Neural progenitor cell (in vitro differentiated cells): ENCODE measurements at regions not wholly inside any gene's neighbourhood (a gene's known extent, or its start where the extent isn't known, plus 50 kb on each side); places are given as distances from the start of the nearest gene placed in this dataset.

ENCODE experiments used
- EZH2phosphoT487 ChIP-seq: fragments of 200-600 bp; sonication (generic); IDR thresholded peaks from 2 replicates; pipeline ENCODE4 v1.6.1; 2017; ENCODE audit warnings: antibody characterized with exemption
- TF ChIP-seq, protein P1 (sequence below): fragments of 200-600 bp; sonication (generic); IDR thresholded peaks from 2 replicates; pipeline ENCODE4 v1.5.1; 2017; ENCODE audit warnings: antibody characterized with exemption, mild to moderate bottlenecking

DNA sequence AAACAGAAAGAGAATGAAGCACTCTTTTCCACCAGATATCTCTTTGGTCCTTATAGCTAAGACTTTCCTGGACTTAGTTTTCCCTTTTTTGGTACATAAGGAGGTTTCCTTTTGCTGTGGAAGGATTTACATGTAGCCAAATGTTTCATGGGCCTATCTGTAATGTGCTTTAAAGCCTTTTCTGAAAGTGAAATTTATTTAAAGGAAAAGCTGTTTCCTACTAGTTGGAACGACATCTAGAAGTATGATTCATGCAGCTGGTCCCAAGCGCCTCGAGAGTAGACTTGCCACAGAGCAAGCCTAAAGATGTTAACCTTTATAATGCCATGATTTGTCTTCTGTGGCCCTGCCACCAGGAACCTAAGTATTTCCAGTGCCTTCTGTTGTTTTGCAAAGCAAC is 390.3 kb downstream of the DLEU7 start:
- TF ChIP-seq, protein P1, sequence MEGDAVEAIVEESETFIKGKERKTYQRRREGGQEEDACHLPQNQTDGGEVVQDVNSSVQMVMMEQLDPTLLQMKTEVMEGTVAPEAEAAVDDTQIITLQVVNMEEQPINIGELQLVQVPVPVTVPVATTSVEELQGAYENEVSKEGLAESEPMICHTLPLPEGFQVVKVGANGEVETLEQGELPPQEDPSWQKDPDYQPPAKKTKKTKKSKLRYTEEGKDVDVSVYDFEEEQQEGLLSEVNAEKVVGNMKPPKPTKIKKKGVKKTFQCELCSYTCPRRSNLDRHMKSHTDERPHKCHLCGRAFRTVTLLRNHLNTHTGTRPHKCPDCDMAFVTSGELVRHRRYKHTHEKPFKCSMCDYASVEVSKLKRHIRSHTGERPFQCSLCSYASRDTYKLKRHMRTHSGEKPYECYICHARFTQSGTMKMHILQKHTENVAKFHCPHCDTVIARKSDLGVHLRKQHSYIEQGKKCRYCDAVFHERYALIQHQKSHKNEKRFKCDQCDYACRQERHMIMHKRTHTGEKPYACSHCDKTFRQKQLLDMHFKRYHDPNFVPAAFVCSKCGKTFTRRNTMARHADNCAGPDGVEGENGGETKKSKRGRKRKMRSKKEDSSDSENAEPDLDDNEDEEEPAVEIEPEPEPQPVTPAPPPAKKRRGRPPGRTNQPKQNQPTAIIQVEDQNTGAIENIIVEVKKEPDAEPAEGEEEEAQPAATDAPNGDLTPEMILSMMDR = no peak
- no peak for TF ChIP-seq EZH2phosphoT487
